ENCODE measurements at regions not wholly inside any gene's neighbourhood (a gene's known extent, or its start where the extent isn't known, plus 50 kb on each side); places are given as distances from the start of the nearest gene placed in this dataset.

DNA sequence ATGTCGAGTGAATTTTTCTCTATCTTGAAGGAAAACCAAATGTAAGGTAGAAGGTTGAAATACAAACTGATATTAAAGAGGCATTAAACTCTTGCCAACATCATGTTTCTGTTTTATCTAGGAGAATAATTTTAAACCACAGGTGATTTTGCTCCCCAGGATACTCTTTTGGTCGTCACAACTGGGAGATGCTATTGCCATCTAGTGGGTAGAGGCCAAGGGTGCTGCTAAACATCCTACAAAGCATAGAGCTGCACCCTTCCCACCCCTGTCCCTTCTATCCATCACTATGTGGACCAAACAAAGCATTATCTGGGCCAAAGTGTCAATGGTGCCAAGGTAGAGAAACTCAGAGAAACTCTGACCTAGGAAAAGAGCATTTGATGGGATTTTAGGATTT lies 154.6 kb upstream of the MAGEB2 start:
- no peak overlapping the region for H3K27ac ChIP-seq
- no peak for DNase-seq
- no peak for TF ChIP-seq CTCF (IDR thresholded peaks at IDR 0.05)
- no peak for TF ChIP-seq POLR2A (IDR thresholded peaks at IDR 0.05)
- no peaks in the 10 kb centered on the region for H3K36me3 ChIP-seq
- no peaks in the 10 kb centered on the region for H3K9me3 ChIP-seq
- WGBS, 2 donors = 36 to 61% methylated on average over 2 of the region's 2 CpGs
- H3K27me3 ChIP-seq = no peaks in the 10 kb centered on the region
- intact Hi-C loops (cut with DNase I) = no loop called here
- H3K4me1 ChIP-seq = no peaks in the 10 kb centered on the region
- H3K4me3 ChIP-seq = no peak overlapping the region

DNA sequence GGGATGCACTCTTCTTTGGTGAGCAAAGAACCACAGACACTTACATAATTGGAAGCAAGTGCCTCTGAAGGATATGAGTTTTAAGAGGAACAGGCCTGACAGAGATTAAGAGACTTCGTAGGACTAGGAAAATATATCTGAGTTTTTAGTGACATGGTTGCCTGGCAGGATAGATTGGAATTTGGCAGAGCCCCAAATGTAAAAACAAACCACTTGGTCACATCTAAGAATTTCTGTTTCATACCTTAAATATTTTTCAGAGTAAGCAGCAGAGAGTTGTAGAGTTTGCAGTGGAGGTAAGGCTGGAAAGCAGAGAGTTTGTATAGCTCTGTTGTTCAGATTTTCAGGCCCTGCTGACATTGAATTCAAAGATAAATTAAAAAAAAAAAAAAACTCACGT lies 150.1 kb upstream of the MAGEB2 start:
- H3K4me1 ChIP-seq = no peaks in the 10 kb centered on the region
- TF ChIP-seq POLR2A (IDR thresholded peaks at IDR 0.05) (no peak), CTCF (IDR thresholded peaks at IDR 0.05) (no peak)
- H3K9me3 ChIP-seq = no peaks in the 10 kb centered on the region
- no peaks in the 10 kb centered on the region for H3K36me3 ChIP-seq
- H3K27ac ChIP-seq = no peak overlapping the region
- no peak for DNase-seq
- H3K4me3 ChIP-seq = no peak overlapping the region
- WGBS, 2 donors = 29 to 42% methylated on average over 2 of the region's 2 CpGs
- H3K27me3 ChIP-seq = no peaks in the 10 kb centered on the region
- intact Hi-C loops (cut with DNase I) = no loop called here

DNA sequence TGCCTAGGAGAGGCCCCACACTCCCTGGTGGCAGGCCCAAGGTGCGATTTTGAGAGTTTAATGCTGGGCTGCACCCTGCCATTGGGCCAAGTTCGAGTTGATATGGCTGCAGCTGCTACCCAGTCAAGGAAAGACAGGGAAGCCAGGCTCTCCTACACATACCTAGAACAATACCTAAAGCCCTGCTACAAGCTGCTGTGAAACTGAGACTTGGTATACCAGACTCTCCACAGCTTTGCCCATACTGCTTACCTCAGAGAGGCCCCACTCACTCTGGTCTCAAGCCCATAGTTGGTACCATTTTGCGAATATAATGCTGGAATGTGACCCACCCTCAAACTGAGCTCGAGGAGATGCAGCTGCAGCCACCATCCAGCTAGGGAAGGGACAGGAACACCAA lies 147.7 kb upstream of the MAGEB2 start:
- Histone ChIP-seq H3K27me3 (no peaks in the 10 kb centered on the region), H3K27ac (no peak overlapping the region), H3K9me3 (no peaks in the 10 kb centered on the region), H3K4me3 (no peak overlapping the region), H3K4me1 (no peaks in the 10 kb centered on the region), H3K36me3 (no peaks in the 10 kb centered on the region)
- whole genome bisulfite sequencing, 2 donors = 71 to 100% methylated on average over 1 of the region's 4 CpGs
- intact Hi-C loops (cut with DNase I) = no loop called here
- no peak for DNase-seq
- TF ChIP-seq CTCF (IDR thresholded peaks at IDR 0.05) (no peak), POLR2A (IDR thresholded peaks at IDR 0.05) (no peak)

DNA sequence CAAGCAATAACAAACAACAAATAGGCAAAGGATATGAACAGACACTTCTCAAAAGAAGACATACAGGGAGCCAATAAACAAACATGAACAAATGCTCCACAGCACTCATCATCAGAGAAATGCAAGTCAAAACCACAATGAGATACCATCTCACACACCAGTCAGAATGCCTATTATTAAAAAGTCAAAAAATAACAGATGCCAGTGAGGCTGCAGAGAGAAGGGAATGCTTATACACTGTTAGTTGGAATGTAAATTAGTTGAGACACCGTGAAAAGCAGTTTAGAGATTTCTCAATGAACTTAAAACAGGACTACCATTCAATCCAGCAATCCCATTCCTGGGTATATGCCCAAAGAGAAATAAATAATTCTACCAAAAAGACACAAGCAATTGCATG lies 129.8 kb upstream of the MAGEB2 start:
- H3K27me3 ChIP-seq = no peaks in the 10 kb centered on the region
- no peak for TF ChIP-seq POLR2A (IDR thresholded peaks at IDR 0.05)
- no peak for DNase-seq
- no peaks in the 10 kb centered on the region for H3K4me1 ChIP-seq
- intact Hi-C loops (cut with DNase I) = no loop called here
- H3K9me3 ChIP-seq = no peaks in the 10 kb centered on the region
- no peaks in the 10 kb centered on the region for H3K36me3 ChIP-seq
- no peak overlapping the region for H3K27ac ChIP-seq
- WGBS, 2 donors = 65 to 77% methylated on average over 1 of the region's 1 CpG
- H3K4me3 ChIP-seq = no peak overlapping the region

- Histone ChIP-seq H3K4me3 (no peak overlapping the region), H3K27ac (no peak overlapping the region), H3K27me3 (no peaks in the 10 kb centered on the region), H3K9me3 (no peaks in the 10 kb centered on the region), H3K4me1 (no peaks in the 10 kb centered on the region), H3K36me3 (no peaks in the 10 kb centered on the region)
- DNase-seq = no peak
- WGBS, 2 donors = 0 to 76% methylated on average over 1 to 2 of the region's 2 CpGs
- intact Hi-C loops (cut with DNase I) = no loop called here
- TF ChIP-seq CTCF (IDR thresholded peaks at IDR 0.05) = no peak
- TF ChIP-seq POLR2A (IDR thresholded peaks at IDR 0.05) = no peak
Observed at GRCh38 chrX:30111431-30111830, 103.9 kb upstream of the MAGEB2 start.

- Histone ChIP-seq H3K4me3 (no peak overlapping the region), H3K27me3 (no peaks in the 10 kb centered on the region), H3K9me3 (no peaks in the 10 kb centered on the region), H3K4me1 (no peaks in the 10 kb centered on the region), H3K36me3 (no peaks in the 10 kb centered on the region), H3K27ac (no peak overlapping the region)
- TF ChIP-seq POLR2A (IDR thresholded peaks at IDR 0.05) (no peak), CTCF (IDR thresholded peaks at IDR 0.05) (peak in 1 of 6 experiments; percentile 28)
- WGBS, 2 donors = 12 to 15% methylated on average over 3 to 4 of the region's 4 CpGs
- intact Hi-C loops (cut with DNase I) = no loop called here
- no peak for DNase-seq
Observed at GRCh38 chrX:30141966-30142365, 73.4 kb upstream of the MAGEB2 start.

Measured in esophagus squamous epithelium (tissue), 5 donors.